ENCODE measurements at regions not wholly inside any gene's neighbourhood (a gene's known extent, or its start where the extent isn't known, plus 50 kb on each side); places are given as distances from the start of the nearest gene placed in this dataset.

- H3K18ac ChIP-seq (ENCODE audit: low read depth, low read length): no peak overlapping the region
- H4K5ac ChIP-seq (ENCODE audit: low read depth, low read length): no peak overlapping the region
- H3K9me3 ChIP-seq (ENCODE audit: control insufficient read depth, insufficient read depth, low read length): peaks cover 79% of the 10 kb centered on the region
- H2AFZ ChIP-seq (replicated peaks; ENCODE audit: low read length, poor library complexity): no peak overlapping the region
- no peak overlapping the region for H3K4ac ChIP-seq (ENCODE audit: low read depth, low read length)
- ATAC-seq (ENCODE audit: low read depth) (no peak), DNase-seq (no peak)
- H3K9ac ChIP-seq (ENCODE audit: low read depth, low read length): no peak overlapping the region
- H3K79me1 ChIP-seq (ENCODE audit: low read depth in 1 of 2, low read length in 2 of 2): no peaks in the 10 kb centered on the region
- no peak for TF ChIP-seq MAFK (IDR thresholded peaks at IDR 0.05; ENCODE audit: low read depth, low read length)
- no peak for TF ChIP-seq RFX5 (IDR thresholded peaks at IDR 0.05; ENCODE audit: low read depth, low read length)
- no peak for TF ChIP-seq POLR2A (IDR thresholded peaks at IDR 0.05; ENCODE audit: low read depth, low read length)
- TF ChIP-seq CEBPB (IDR thresholded peaks at IDR 0.05; ENCODE audit: low read depth, low read length): no peak
- no peak for TF ChIP-seq MAZ (IDR thresholded peaks at IDR 0.05; ENCODE audit: borderline replicate concordance, low read depth, low read length)
- TF ChIP-seq NFE2L2 (IDR thresholded peaks at IDR 0.05; ENCODE audit: low read depth, low read length): no peak
- no peak overlapping the region for H2BK15ac ChIP-seq (ENCODE audit: low read depth, low read length)
- no peak overlapping the region for H2BK20ac ChIP-seq (ENCODE audit: low read depth, low read length)
- no peak overlapping the region for H3K56ac ChIP-seq (ENCODE audit: extremely low read depth, insufficient read depth, low read length)
- WGBS, 2 experiments (ENCODE audit: extremely low coverage in 2 of 2, insufficient read length in 1 of 2): no CpG with 5 or more reads among the region's 10 CpGs
- in situ Hi-C loops (cut with MboI; ENCODE audit: low sequenced_read_pairs) (no loop called here), dilution Hi-C loops (cut with HindIII; ENCODE audit: low sequenced_read_pairs, unreplicated experiment) (no loop called here), intact Hi-C loops (cut with micrococcal nuclease) (no loop called here)
- H2AK9ac ChIP-seq (replicated peaks; ENCODE audit: low read depth, low read length, poor library complexity): no peak overlapping the region
- no peak overlapping the region for H3K27ac ChIP-seq (ENCODE audit: insufficient read depth, low read length)
- H4K20me1 ChIP-seq (ENCODE audit: insufficient read depth, low read length): no peaks in the 10 kb centered on the region
- H3K4me3 ChIP-seq (ENCODE audit: insufficient read depth, low read depth, low read length): no peak overlapping the region
- no peak overlapping the region for H2AK5ac ChIP-seq (ENCODE audit: low read depth, low read length)
- no peaks in the 10 kb centered on the region for H3K27me3 ChIP-seq (ENCODE audit: control insufficient read depth, insufficient read depth, low read length)
- no peaks in the 10 kb centered on the region for H3K9me1 ChIP-seq (ENCODE audit: insufficient read depth, low read length)
- no peak overlapping the region for H2BK5ac ChIP-seq (ENCODE audit: low read depth, low read length, poor library complexity, severe bottlenecking)
- H3K23ac ChIP-seq (ENCODE audit: low read depth, low read length): no peak overlapping the region
- H3K36me3 ChIP-seq (ENCODE audit: control insufficient read depth, insufficient read depth, low read length): no peaks in the 10 kb centered on the region
- BruUV-seq (replicated peaks): no TSS peak
- no peak overlapping the region for H3K4me2 ChIP-seq (ENCODE audit: low read depth, low read length)
- ChIA-PET CTCF (no interaction called here), POLR2A (ENCODE audit: unreplicated experiment) (no interaction called here)
- no peak overlapping the region for H4K91ac ChIP-seq (ENCODE audit: insufficient read depth, low read depth, low read length)
- no peak overlapping the region for H2BK120ac ChIP-seq (ENCODE audit: low read depth, low read length)
- no peak overlapping the region for H3K14ac ChIP-seq (replicated peaks; ENCODE audit: low read depth, low read length)
- no peaks in the 10 kb centered on the region for H3K4me1 ChIP-seq (ENCODE audit: control insufficient read depth, insufficient read depth, low read length)
- H4K8ac ChIP-seq (ENCODE audit: low read depth in 2 of 2, low read length in 2 of 2): no peak overlapping the region
These were observed 503.6 kb upstream of the MYT1L start for GRCh38 chr2:2834516-2835254.
